H1 (cell line): ENCODE measurements at regions not wholly inside any gene's neighbourhood (a gene's known extent, or its start where the extent isn't known, plus 50 kb on each side); places are given as distances from the start of the nearest gene placed in this dataset.

Experiments used
- CTCF ChIA-PET: fragments of 300-600 bp; sonication (Branson Sonifier 250); formaldehyde crosslinking; loops from one replicate; lab custom pipeline; 2021; ENCODE audit not compliant: partially characterized antibody; lab: Charles Lee
- POLR2A ChIA-PET: fragments of 300-600 bp; sonication (Branson Sonifier 250); formaldehyde crosslinking; loops from one replicate; lab custom pipeline; 2021; ENCODE audit warnings: inconsistent platforms; ENCODE audit not compliant: partially characterized antibody; lab: Charles Lee
- DNase-seq, 2 experiments: peaks; one replicate each; pipeline versions ENCODE4 v3.0.0 to v3.0.0-alpha.2; 2010 to 2022; ENCODE audit warnings: low spot score in 2 of 2, low read depth in 1 of 2, mixed read lengths in 1 of 2
- FAIRE-seq: peaks from 2 replicates; lab custom pipeline; 2011; peaks lifted over from hg19 to GRCh38; lab: Jason Lieb, UNC
- H2AFZ ChIP-seq: 2 replicates; pipeline ENCODE4 v1.8.1; 2012; ENCODE audit warnings: low read length, inconsistent platforms
- H2AK5ac ChIP-seq: 2 replicates; pipeline ENCODE4 v1.6.1; 2013; ENCODE audit warnings: low read depth, low read length
- H2BK120ac ChIP-seq: replicated peaks from 2 replicates; pipeline ENCODE3; 2013; ENCODE audit warnings: low read depth, low read length, inconsistent platforms
- H2BK12ac ChIP-seq: 2 replicates; pipeline ENCODE4 v1.6.1; 2013; ENCODE audit warnings: low read depth, low read length
- H2BK15ac ChIP-seq: 2 replicates; pipeline ENCODE4 v1.6.1; 2013; ENCODE audit warnings: low read length
- H2BK20ac ChIP-seq: 2 replicates; pipeline ENCODE4 v1.6.1; 2013; ENCODE audit warnings: low read length
- H2BK5ac ChIP-seq: 2 replicates; pipeline ENCODE4 v1.6.1; 2013; ENCODE audit warnings: low read depth, low read length
- H3K14ac ChIP-seq: 2 replicates; pipeline ENCODE4 v1.6.1; 2013; ENCODE audit warnings: inconsistent platforms; ENCODE audit not compliant: insufficient read length
- H3K18ac ChIP-seq: 2 replicates; pipeline ENCODE4 v1.6.1; 2013; ENCODE audit warnings: low read length; ENCODE audit errors: extremely low read depth
- H3K23ac ChIP-seq: 2 replicates; pipeline ENCODE4 v1.6.1; 2013; ENCODE audit warnings: inconsistent platforms; ENCODE audit not compliant: insufficient read length
- H3K23me2 ChIP-seq: 2 replicates; pipeline ENCODE4 v1.6.1; 2013; ENCODE audit warnings: low read depth, low read length
- H3K27ac ChIP-seq: 2 replicates; pipeline ENCODE4 v1.6.1; 2011; ENCODE audit warnings: low read depth, low read length, inconsistent platforms
- H3K27me3 ChIP-seq, 4 experiments: replicated peaks in 1 of 4; 1 replicate in 1 of 4; 2 replicates in 3 of 4; pipeline versions ENCODE4 v1.6.1 to v1.8.1; 2011 to 2013; ENCODE audit warnings: low read length in 3 of 4, mild to moderate bottlenecking in 3 of 4, inconsistent platforms in 2 of 4, mixed read lengths in 2 of 4, moderate library complexity in 1 of 4; ENCODE audit not compliant: control insufficient read depth in 3 of 4, insufficient read depth in 3 of 4; ENCODE audit errors: extremely low read depth in 1 of 4
- H3K36me3 ChIP-seq, 4 experiments: 2 replicates each; pipeline versions ENCODE4 v1.6.1 to v1.8.1; 2011 to 2013; ENCODE audit warnings: mild to moderate bottlenecking in 4 of 4, low read length in 3 of 4, moderate library complexity in 2 of 4, control low read depth in 1 of 4, inconsistent platforms in 1 of 4; ENCODE audit not compliant: insufficient read depth in 4 of 4, control insufficient read depth in 2 of 4
- H3K4ac ChIP-seq: replicated peaks from 2 replicates; pipeline ENCODE3; 2013; ENCODE audit warnings: low read length, low read depth, mixed read lengths, inconsistent platforms; ENCODE audit not compliant: insufficient read length
- H3K4me1 ChIP-seq, 4 experiments: replicated peaks in 1 of 4; 1 replicate in 1 of 4; 2 replicates in 3 of 4; pipeline versions ENCODE4 v1.6.1 to v1.8.1; 2011 to 2013; ENCODE audit warnings: low read length in 3 of 4, inconsistent platforms in 2 of 4, mixed read lengths in 1 of 4; ENCODE audit not compliant: insufficient read depth in 4 of 4, control insufficient read depth in 3 of 4
- H3K4me2 ChIP-seq, 2 experiments: 2 replicates each; pipeline versions ENCODE4 v1.6.1 to v1.8.1; 2011 to 2013; ENCODE audit warnings: low read depth in 2 of 2, low read length in 2 of 2, control low read depth in 1 of 2, inconsistent platforms in 1 of 2, mild to moderate bottlenecking in 1 of 2; ENCODE audit not compliant: insufficient read depth in 1 of 2
- H3K4me3 ChIP-seq, 4 experiments: fragments of 200-600, 300-600 bp in 1 of 4; sonication (generic), shearing (Covaris generic), sonication (Bioruptor Twin) in 1 of 4; 2 replicates each; pipeline versions ENCODE4 v1.5.1 to v1.8.1; 2011 to 2016; ENCODE audit warnings: low read length in 4 of 4, low read depth in 3 of 4, control low read depth in 2 of 4, inconsistent platforms in 2 of 4, mild to moderate bottlenecking in 2 of 4, mixed read lengths in 1 of 4, moderate library complexity in 1 of 4; ENCODE audit not compliant: insufficient read depth in 2 of 4; ENCODE audit errors: extremely low read depth in 1 of 4
- H3K56ac ChIP-seq: replicated peaks from 2 replicates; pipeline ENCODE3; 2013; ENCODE audit warnings: low read depth, mild to moderate bottlenecking, mixed read lengths, low read length, inconsistent platforms; ENCODE audit not compliant: insufficient read length
- H3K79me1 ChIP-seq: 2 replicates; pipeline ENCODE4 v1.6.1; 2013; ENCODE audit warnings: low read depth, low read length, control low read depth
- H3K79me2 ChIP-seq, 2 experiments: 2 replicates each; pipeline versions ENCODE4 v1.6.1 to v1.8.1; 2012 to 2013; ENCODE audit warnings: low read length in 2 of 2, mild to moderate bottlenecking in 2 of 2, inconsistent platforms in 1 of 2; ENCODE audit not compliant: insufficient read depth in 2 of 2, control insufficient read depth in 1 of 2
- H3K9ac ChIP-seq, 4 experiments: replicated peaks in 1 of 4; 1 replicate in 1 of 4; 2 replicates in 3 of 4; pipeline versions ENCODE4 v1.6.1 to v1.8.1; 2011 to 2013; ENCODE audit warnings: low read depth in 3 of 4, low read length in 3 of 4, control low read depth in 2 of 4, mild to moderate bottlenecking in 2 of 4, moderate library complexity in 2 of 4, inconsistent platforms in 1 of 4; ENCODE audit errors: extremely low read depth in 1 of 4
- H3K9me3 ChIP-seq, 2 experiments: 2 replicates each; pipeline versions ENCODE4 v1.6.1 to v1.8.1; 2012 to 2013; ENCODE audit warnings: mild to moderate bottlenecking in 2 of 2, moderate library complexity in 2 of 2, control low read depth in 1 of 2, inconsistent platforms in 1 of 2, low read depth in 1 of 2, low read length in 1 of 2, mixed read lengths in 1 of 2; ENCODE audit not compliant: insufficient read depth in 2 of 2
- H4K20me1 ChIP-seq, 2 experiments: replicated peaks in 1 of 2; 2 replicates each; pipeline versions ENCODE3 to v1.8.1; 2011 to 2013; ENCODE audit warnings: inconsistent platforms in 2 of 2, low read length in 2 of 2, mild to moderate bottlenecking in 1 of 2; ENCODE audit not compliant: insufficient read depth in 2 of 2, control insufficient read depth in 1 of 2
- H4K5ac ChIP-seq: 2 replicates; pipeline ENCODE4 v1.6.1; 2013; ENCODE audit warnings: low read length, low read depth, mixed read lengths, inconsistent platforms; ENCODE audit not compliant: insufficient read length
- H4K8ac ChIP-seq: 2 replicates; pipeline ENCODE4 v1.8.0; 2013; ENCODE audit warnings: mild to moderate bottlenecking, moderate library complexity, low read length, inconsistent platforms; ENCODE audit not compliant: insufficient read depth; ENCODE audit errors: extremely low read depth
- H4K91ac ChIP-seq: replicated peaks from 2 replicates; pipeline ENCODE3; 2013; ENCODE audit warnings: low read length, mixed read lengths, inconsistent platforms; ENCODE audit not compliant: insufficient read length
- MAFK ChIP-seq: IDR thresholded peaks from 2 replicates; pipeline ENCODE4 v1.6.1; 2012; ENCODE audit warnings: low read depth, mild to moderate bottlenecking, improper control_type of control experiment, low read length
- RAD21 ChIP-seq, 2 experiments: IDR thresholded peaks in 1 of 2; conservative IDR thresholded peaks in 1 of 2; 2 replicates each; pipeline ENCODE4 v1.6.1; 2011; ENCODE audit warnings: low read depth in 2 of 2, low read length in 2 of 2, improper control_type of control experiment in 1 of 2, inconsistent platforms in 1 of 2, mild to moderate bottlenecking in 1 of 2, moderate library complexity in 1 of 2
- WGBS, 2 experiments: shearing (Covaris generic) in 1 of 2; methylation state at CpG; one replicate each; pipeline versions ENCODE4 v1.1.6 to v1.1.7; 2013 to 2015; ENCODE audit warnings: low lambda C conversion rate in 2 of 2, mixed read lengths in 2 of 2, inconsistent platforms in 1 of 2, low coverage in 1 of 2, missing lambda C conversion rate in 1 of 2; ENCODE audit not compliant: insufficient replicate concordance in 2 of 2, insufficient coverage in 1 of 2, insufficient read length in 1 of 2; ENCODE audit errors: extremely low coverage in 1 of 2, missing lambda C conversion rate in 1 of 2; 5-methylcytosine and 5-hydroxymethylcytosine counted together

- Histone ChIP-seq H3K79me2 (no peaks in the 10 kb centered on the region), H2BK12ac (no peak overlapping the region), H3K56ac (no peak overlapping the region), H2BK20ac (no peak overlapping the region), H2AFZ (no peak overlapping the region), H4K20me1 (no peaks in the 10 kb centered on the region), H3K9ac (no peak overlapping the region), H2BK120ac (no peak overlapping the region), H3K4me3 (no peak overlapping the region), H2BK15ac (no peak overlapping the region), H3K18ac (no peak overlapping the region), H3K23me2 (peaks cover 2% of the 10 kb centered on the region; the same call in 1 of the 2 replicates), H3K36me3 (no peaks in the 10 kb centered on the region), H2BK5ac (no peak overlapping the region), H3K4me2 (no peak overlapping the region; a peak in 1 of 4 replicates), H3K23ac (no peak overlapping the region), H3K27me3 (no peaks in the 10 kb centered on the region), H3K27ac (no peak overlapping the region), H3K4ac (no peak overlapping the region), H2AK5ac (no peak overlapping the region), H3K79me1 (no peaks in the 10 kb centered on the region), H3K4me1 (peaks cover 0 to 11% (median 2%) of the 10 kb centered on the region in 4 experiments; a peak in 2 of 7 replicates), H4K8ac (no peak overlapping the region), H4K5ac (no peak overlapping the region), H3K9me3 (peaks cover 0 to 8% of the 10 kb centered on the region in 2 experiments; a peak in 2 of 4 replicates), H3K14ac (no peak overlapping the region), H4K91ac (no peak overlapping the region)
- ChIA-PET CTCF (no interaction called here), POLR2A (no interaction called here)
- TF ChIP-seq RAD21 (IDR thresholded peaks at IDR 0.05 in 1 of 2, conservative IDR thresholded peaks at IDR 0.05 in 1 of 2; ENCODE audit: low read depth in 2 of 2, low read length in 2 of 2) (no peak), MAFK (peak; percentile 24; the same call in 1 of the 2 replicates)
- DNase-seq: no peak
- WGBS, 2 experiments: 96% methylated on average over 4 of the region's 4 CpGs; no CpG with 5 or more reads in 1 of the 2 experiments
- FAIRE-seq: no peak
Observed at GRCh38 chr4:120525106-120525505, 397.4 kb downstream of the PRDM5 start.
